RCC 7860 (cell line): ENCODE measurements at regions not wholly inside any gene's neighbourhood (a gene's known extent, or its start where the extent isn't known, plus 50 kb on each side); places are given as distances from the start of the nearest gene placed in this dataset.

Source experiments
- DNase-seq: peaks from one replicate; pipeline ENCODE4 v3.0.0-alpha.2; 2015; ENCODE audit warnings: low spot score
- FAIRE-seq: peaks from 2 replicates; lab custom pipeline; 2012; peaks lifted over from hg19 to GRCh38; lab: Jason Lieb, UNC

- DNase-seq = no peak
- no peak for FAIRE-seq
Observed at GRCh38 chr4:181559637-181560036, 683.6 kb upstream of the TENM3 start.

GRCh38 chr4:181562399-181562798 is 680.8 kb upstream of the TENM3 start:
- no peak for FAIRE-seq
- no peak for DNase-seq

GRCh38 chr4:181564625-181565024 is 678.6 kb upstream of the TENM3 start:
- FAIRE-seq (no peak), DNase-seq (no peak)

- FAIRE-seq (no peak), DNase-seq (no peak)
Observed at GRCh38 chr4:181566490-181566889, 676.7 kb upstream of the TENM3 start.

- FAIRE-seq (no peak), DNase-seq (peak; percentile 31)
Observed at GRCh38 chr4:181569553-181569952, 673.6 kb upstream of the TENM3 start.

- no peak for DNase-seq
- FAIRE-seq = no peak
Observed at GRCh38 chr4:181578911-181579310, 664.3 kb upstream of the TENM3 start.

GRCh38 chr4:181579486-181579885 is 663.7 kb upstream of the TENM3 start:
- DNase-seq (no peak), FAIRE-seq (no peak)

GRCh38 chr4:181581983-181582382 is 661.2 kb upstream of the TENM3 start:
- DNase-seq (no peak), FAIRE-seq (no peak)

GRCh38 chr4:181582595-181582994 is 660.6 kb upstream of the TENM3 start:
- FAIRE-seq = no peak
- DNase-seq = no peak

- DNase-seq (no peak), FAIRE-seq (no peak)
Observed at GRCh38 chr4:181588733-181589302, 654.4 kb upstream of the TENM3 start.

GRCh38 chr4:181592221-181592745 is 650.9 kb upstream of the TENM3 start:
- FAIRE-seq (no peak), DNase-seq (no peak)

GRCh38 chr4:181593703-181594102 is 649.5 kb upstream of the TENM3 start:
- no peak for DNase-seq
- FAIRE-seq = no peak

- FAIRE-seq (no peak), DNase-seq (no peak)
Observed at GRCh38 chr4:181594188-181594587, 649.0 kb upstream of the TENM3 start.

GRCh38 chr4:181595716-181596115 is 647.5 kb upstream of the TENM3 start:
- no peak for FAIRE-seq
- DNase-seq = no peak

GRCh38 chr4:181597766-181598165 is 645.4 kb upstream of the TENM3 start:
- DNase-seq (no peak), FAIRE-seq (no peak)

GRCh38 chr4:181599134-181599533 is 644.1 kb upstream of the TENM3 start:
- FAIRE-seq = no peak
- no peak for DNase-seq

GRCh38 chr4:181601103-181601502 is 642.1 kb upstream of the TENM3 start:
- no peak for DNase-seq
- FAIRE-seq = no peak

- DNase-seq = no peak
Observed at GRCh38 chr4:181604546-181604945, 638.7 kb upstream of the TENM3 start.

GRCh38 chr4:181606300-181606699 is 636.9 kb upstream of the TENM3 start:
- no peak for FAIRE-seq
- no peak for DNase-seq

More at GRCh38 chr4:181604546-181604945, 638.7 kb upstream of the TENM3 start:
- no peak for FAIRE-seq

- no peak for FAIRE-seq
- no peak for DNase-seq
Observed at GRCh38 chr4:181608181-181608580, 635.0 kb upstream of the TENM3 start.

- DNase-seq = no peak
- FAIRE-seq = no peak
Observed at GRCh38 chr4:181611033-181611711, 632.0 kb upstream of the TENM3 start.

- FAIRE-seq (no peak), DNase-seq (no peak)
Observed at GRCh38 chr4:181611946-181612600, 631.1 kb upstream of the TENM3 start.
